GM23248 (cell line): ENCODE measurements at regions not wholly inside any gene's neighbourhood (a gene's known extent, or its start where the extent isn't known, plus 50 kb on each side); places are given as distances from the start of the nearest gene placed in this dataset.

Source experiments
- EZH2 ChIP-seq: fragments of 200-600 bp; sonication (generic); IDR thresholded peaks from 2 replicates; pipeline ENCODE4 v1.6.1; 2018; ENCODE audit warnings: antibody characterized with exemption, mild to moderate bottlenecking; ENCODE audit not compliant: insufficient read depth, poor library complexity, severe bottlenecking
- EZH2phosphoT487 ChIP-seq: fragments of 200-600 bp; sonication (generic); IDR thresholded peaks from 2 replicates; pipeline ENCODE4 v1.6.1; 2018; ENCODE audit warnings: antibody characterized with exemption, moderate library complexity, mild to moderate bottlenecking, low read depth; ENCODE audit not compliant: insufficient read depth

GRCh38 chr5:41661254-41661653 is 150.9 kb upstream of the PLCXD3 start:
- no peak for TF ChIP-seq EZH2phosphoT487
- TF ChIP-seq EZH2 = no peak
